ENCODE measurements at regions not wholly inside any gene's neighbourhood (a gene's known extent, or its start where the extent isn't known, plus 50 kb on each side); places are given as distances from the start of the nearest gene placed in this dataset.

DNA sequence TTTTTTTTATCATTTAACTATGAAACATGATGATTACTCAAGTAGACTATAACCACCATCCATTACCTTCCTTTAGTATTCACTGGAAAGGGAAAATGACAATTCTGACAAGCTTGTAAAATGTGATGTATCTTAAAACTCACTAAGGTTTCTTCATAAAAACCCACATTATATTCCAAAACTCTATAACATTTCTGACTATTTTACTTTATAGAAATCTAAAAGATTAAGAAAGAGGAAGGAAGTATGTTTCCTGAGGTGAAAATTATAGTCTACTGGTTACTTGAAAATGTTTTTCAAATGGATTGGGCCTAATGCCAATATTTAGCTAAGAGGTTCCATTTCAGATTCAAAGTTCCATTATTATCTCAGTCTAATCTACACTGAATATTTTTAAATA is 1982.2 kb upstream of the C9orf72 start:
- intact Hi-C loops (cut with DNase I), result no loop called here
- DNase-seq, result no peak
- Histone ChIP-seq H3K27me3 (ENCODE audit: low read depth) (no peaks in the 10 kb centered on the region), H3K36me3 (no peaks in the 10 kb centered on the region), H3K4me3 (no peak overlapping the region), H3K9me3 (no peaks in the 10 kb centered on the region), H3K4me1 (no peaks in the 10 kb centered on the region), H3K27ac (no peak overlapping the region)
- no peak for TF ChIP-seq CTCF (IDR thresholded peaks at IDR 0.05)
- ATAC-seq, result no peak

DNA sequence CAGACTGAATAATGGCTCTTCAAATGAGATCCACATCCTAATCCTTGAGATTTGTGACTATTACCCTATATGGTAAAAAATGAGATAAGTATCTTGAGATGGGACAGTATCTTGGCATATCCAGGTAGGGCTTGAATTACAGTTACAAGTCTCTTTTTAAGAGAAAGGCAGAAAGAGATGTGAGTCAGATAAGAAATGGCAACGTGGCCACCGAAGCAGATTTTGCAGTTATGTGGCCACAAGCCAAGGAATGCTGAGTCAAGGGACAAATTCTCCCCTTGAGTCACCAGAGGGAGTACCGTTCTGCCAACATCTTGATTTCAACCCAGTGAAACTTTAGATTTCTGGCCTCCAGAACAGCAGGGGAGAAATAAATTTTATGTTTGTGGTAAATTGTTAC is 1983.0 kb upstream of the C9orf72 start:
- intact Hi-C loops (cut with DNase I), result no loop called here
- DNase-seq (no peak), ATAC-seq (no peak)
- Histone ChIP-seq H3K9me3 (no peaks in the 10 kb centered on the region), H3K4me3 (no peak overlapping the region), H3K27ac (no peak overlapping the region), H3K27me3 (ENCODE audit: low read depth) (no peaks in the 10 kb centered on the region), H3K36me3 (no peaks in the 10 kb centered on the region), H3K4me1 (no peaks in the 10 kb centered on the region)
- TF ChIP-seq CTCF (IDR thresholded peaks at IDR 0.05), result no peak

DNA sequence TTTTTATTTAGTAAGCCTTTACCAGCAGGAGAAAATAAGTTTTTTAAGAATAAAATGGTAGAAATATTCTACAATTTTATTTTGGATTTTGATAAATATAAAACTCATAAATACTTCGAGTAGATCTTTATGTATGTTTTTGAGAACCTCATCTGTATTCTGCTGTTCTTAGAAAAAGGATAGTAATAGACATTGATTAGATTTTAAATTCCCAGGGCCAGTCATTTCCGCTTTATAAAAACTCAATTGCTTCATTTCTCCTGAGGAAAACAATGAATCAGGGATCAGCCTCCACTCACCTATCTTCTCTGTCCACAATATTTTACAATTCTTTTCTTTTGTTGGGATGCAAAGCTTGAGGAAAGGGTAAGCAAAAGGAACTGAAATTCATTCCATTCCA is 1983.5 kb upstream of the C9orf72 start:
- Histone ChIP-seq H3K4me1 (no peaks in the 10 kb centered on the region), H3K27ac (no peak overlapping the region), H3K9me3 (no peaks in the 10 kb centered on the region), H3K36me3 (no peaks in the 10 kb centered on the region), H3K4me3 (no peak overlapping the region), H3K27me3 (ENCODE audit: low read depth) (no peaks in the 10 kb centered on the region)
- intact Hi-C loops (cut with DNase I), result no loop called here
- DNase-seq (no peak), ATAC-seq (no peak)
- TF ChIP-seq CTCF (IDR thresholded peaks at IDR 0.05), result no peak

DNA sequence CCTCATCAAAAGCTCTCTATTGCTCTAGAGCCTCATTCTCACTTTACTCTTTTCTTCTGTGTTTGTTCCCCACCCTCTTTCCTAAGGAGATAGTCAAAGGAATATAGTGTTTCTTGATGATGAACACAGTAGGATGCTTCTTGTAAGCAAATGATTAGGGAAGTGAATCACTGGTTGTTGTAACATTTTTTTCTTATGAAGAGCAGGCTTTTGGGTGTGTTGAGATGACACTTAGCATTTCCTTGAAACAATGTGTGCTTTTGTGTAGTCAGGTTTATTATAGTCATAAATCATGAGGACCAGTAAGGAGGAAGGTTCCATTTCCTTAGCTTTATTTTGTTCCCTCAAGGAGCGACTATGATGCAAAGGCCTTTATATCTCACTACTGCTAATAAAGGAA is 1991.3 kb upstream of the C9orf72 start:
- no peak for DNase-seq
- Histone ChIP-seq H3K27me3 (ENCODE audit: low read depth) (no peaks in the 10 kb centered on the region), H3K4me1 (no peaks in the 10 kb centered on the region), H3K36me3 (no peaks in the 10 kb centered on the region), H3K27ac (no peak overlapping the region), H3K9me3 (no peaks in the 10 kb centered on the region), H3K4me3 (no peak overlapping the region)
- intact Hi-C loops (cut with DNase I), result no loop called here
- no peak for ATAC-seq
- no peak for TF ChIP-seq CTCF (IDR thresholded peaks at IDR 0.05)

GRCh38 chr9:29575219-29575618 is 2001.9 kb upstream of the C9orf72 start:
- no peaks in the 10 kb centered on the region for H3K36me3 ChIP-seq
- TF ChIP-seq CTCF (IDR thresholded peaks at IDR 0.05), result no peak
- no peak overlapping the region for H3K4me3 ChIP-seq
- H3K27me3 ChIP-seq (ENCODE audit: low read depth), result no peaks in the 10 kb centered on the region
- no peaks in the 10 kb centered on the region for H3K9me3 ChIP-seq
- ATAC-seq, result no peak
- intact Hi-C loops (cut with DNase I), result no loop called here
- DNase-seq, result no peak
- no peak overlapping the region for H3K27ac ChIP-seq
- H3K4me1 ChIP-seq, result no peaks in the 10 kb centered on the region

GRCh38 chr9:29588361-29588760 is 2015.1 kb upstream of the C9orf72 start:
- H3K36me3 ChIP-seq, result no peaks in the 10 kb centered on the region
- ATAC-seq (no peak), DNase-seq (no peak)
- no peaks in the 10 kb centered on the region for H3K27me3 ChIP-seq (ENCODE audit: low read depth)
- intact Hi-C loops (cut with DNase I), result no loop called here
- H3K9me3 ChIP-seq, result no peaks in the 10 kb centered on the region
- no peak overlapping the region for H3K4me3 ChIP-seq
- H3K4me1 ChIP-seq, result no peaks in the 10 kb centered on the region
- no peak overlapping the region for H3K27ac ChIP-seq
- no peak for TF ChIP-seq CTCF (IDR thresholded peaks at IDR 0.05)
